ENCODE measurements at regions not wholly inside any gene's neighbourhood (a gene's known extent, or its start where the extent isn't known, plus 50 kb on each side); places are given as distances from the start of the nearest gene placed in this dataset.

DNA sequence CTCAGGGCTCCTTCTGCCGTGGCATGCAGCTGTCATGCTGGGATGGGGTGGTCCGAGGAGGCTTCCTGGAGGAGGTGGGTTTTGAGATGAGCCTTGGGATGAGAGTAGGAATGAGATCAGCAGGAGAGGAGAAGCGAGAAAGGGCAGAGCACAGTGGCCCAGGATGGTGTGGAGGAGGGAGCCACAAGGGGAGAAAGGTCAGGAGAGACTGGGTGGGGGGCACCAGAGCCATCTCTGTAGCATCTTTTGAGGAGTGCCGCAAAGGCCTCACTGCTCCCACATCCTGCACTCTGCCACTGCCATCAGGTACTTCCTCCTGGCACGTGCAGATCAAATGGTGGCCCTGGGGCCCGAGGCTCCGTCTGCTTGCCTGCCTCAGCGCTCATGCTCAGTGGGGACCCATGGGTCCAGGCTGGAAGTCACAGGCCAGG lies 150.2 kb downstream of the MACROH2A1 start:
- Histone ChIP-seq H3K4me3 (ENCODE audit: low read depth, low read length) (no peak overlapping the region), H3K27ac (ENCODE audit: low read depth, low read length) (no peak overlapping the region), H3K27me3 (ENCODE audit: control insufficient read depth, insufficient read depth, low read length) (no peaks in the 10 kb centered on the region), H3K9me3 (ENCODE audit: control insufficient read depth, insufficient read depth, low read length) (peaks cover under 1% of the 10 kb centered on the region; the same call in 1 of the 2 replicates)
- POLR2A ChIA-PET: no interaction called here
- no peak for DNase-seq (ENCODE audit: low read depth, low spot score)
- CTCF ChIA-PET: no interaction called here
- TF ChIP-seq, protein P1, sequence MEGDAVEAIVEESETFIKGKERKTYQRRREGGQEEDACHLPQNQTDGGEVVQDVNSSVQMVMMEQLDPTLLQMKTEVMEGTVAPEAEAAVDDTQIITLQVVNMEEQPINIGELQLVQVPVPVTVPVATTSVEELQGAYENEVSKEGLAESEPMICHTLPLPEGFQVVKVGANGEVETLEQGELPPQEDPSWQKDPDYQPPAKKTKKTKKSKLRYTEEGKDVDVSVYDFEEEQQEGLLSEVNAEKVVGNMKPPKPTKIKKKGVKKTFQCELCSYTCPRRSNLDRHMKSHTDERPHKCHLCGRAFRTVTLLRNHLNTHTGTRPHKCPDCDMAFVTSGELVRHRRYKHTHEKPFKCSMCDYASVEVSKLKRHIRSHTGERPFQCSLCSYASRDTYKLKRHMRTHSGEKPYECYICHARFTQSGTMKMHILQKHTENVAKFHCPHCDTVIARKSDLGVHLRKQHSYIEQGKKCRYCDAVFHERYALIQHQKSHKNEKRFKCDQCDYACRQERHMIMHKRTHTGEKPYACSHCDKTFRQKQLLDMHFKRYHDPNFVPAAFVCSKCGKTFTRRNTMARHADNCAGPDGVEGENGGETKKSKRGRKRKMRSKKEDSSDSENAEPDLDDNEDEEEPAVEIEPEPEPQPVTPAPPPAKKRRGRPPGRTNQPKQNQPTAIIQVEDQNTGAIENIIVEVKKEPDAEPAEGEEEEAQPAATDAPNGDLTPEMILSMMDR (IDR thresholded peaks at IDR 0.05; ENCODE audit: low read depth, low read length): no peak

DNA sequence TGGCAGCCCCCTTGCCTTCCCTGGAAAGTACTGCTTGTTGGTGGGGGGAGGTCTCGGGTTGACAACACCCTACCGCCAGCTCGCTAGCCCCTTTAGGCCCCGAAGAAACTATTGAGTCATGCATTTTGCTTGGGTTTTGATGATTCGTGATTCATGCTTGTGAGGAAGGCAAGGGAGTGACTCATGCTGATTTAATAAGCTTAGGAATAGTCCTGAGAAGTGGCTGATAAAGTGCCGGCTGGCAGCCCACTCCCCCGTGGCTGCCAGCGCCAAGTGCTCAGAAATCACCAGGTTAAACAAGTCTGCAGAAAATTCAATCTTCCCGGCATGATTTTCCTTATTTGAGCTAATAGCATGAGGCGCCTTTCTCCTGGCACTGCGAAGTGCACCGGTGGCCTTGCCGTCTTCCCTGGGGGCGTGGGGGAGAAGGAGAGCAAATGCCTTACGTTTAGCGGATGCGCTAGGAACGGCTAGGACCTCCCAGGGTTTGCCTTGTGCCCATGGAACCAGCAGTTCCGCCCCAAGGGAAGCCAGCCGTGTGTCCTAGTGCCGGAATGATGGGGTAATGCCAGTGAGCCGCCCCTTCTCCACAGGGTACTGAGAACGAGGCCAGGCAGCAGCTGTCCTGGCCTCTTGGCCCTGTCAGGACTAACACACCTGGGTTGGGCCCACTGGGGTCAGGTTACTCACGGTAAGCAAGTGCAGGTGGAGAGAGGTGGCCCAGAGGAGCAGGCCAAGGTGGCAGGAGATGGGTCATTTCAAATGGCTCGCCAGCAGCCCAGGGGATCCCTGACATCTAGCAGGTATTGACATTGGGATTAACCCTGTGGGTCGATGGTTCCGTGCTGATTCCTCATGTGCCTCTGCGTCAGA lies 151.9 kb downstream of the MACROH2A1 start:
- TF ChIP-seq, protein P1 (IDR thresholded peaks at IDR 0.05; ENCODE audit: low read depth, low read length): no peak
- peaks cover 3% of the 10 kb centered on the region; the same call in 1 of the 2 replicates for H3K9me3 ChIP-seq (ENCODE audit: control insufficient read depth, insufficient read depth, low read length)
- no peaks in the 10 kb centered on the region for H3K27me3 ChIP-seq (ENCODE audit: control insufficient read depth, insufficient read depth, low read length)
- DNase-seq (ENCODE audit: low read depth, low spot score): peak; percentile 76
- H3K4me3 ChIP-seq (ENCODE audit: low read depth, low read length): no peak overlapping the region
- CTCF ChIA-PET: interaction anchor here (0.7 to 1.8 kb wide), 6 partner anchors 18 to 342 kb away, joined by 3 to 8 read pairs (median 6); partner anchors contain the start of gene PCBD2
- POLR2A ChIA-PET: interaction anchor here (0.6 to 3.5 kb wide), 10 partner anchors 10 to 107 kb away, joined by 3 to 30 read pairs (median 4); no protein-coding TSS in a partner anchor
- H3K27ac ChIP-seq (ENCODE audit: low read depth, low read length): peak overlapping the region; percentile 96

DNA sequence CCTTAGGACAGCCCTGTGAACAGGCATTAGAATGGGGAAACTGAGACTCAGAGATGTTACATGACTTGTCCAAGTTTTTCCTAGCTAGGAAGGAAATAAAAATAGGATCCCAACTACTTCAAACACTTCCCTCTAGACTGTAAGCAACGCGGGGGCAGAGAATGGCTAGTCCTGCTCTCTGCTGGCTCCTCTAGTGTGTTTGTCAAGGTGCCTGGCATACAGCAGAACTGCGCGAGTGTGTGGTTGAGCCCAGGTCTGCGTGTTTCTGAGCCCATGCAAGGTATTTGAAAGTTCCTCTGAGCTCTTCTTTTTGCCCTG lies 152.5 kb downstream of the MACROH2A1 start:
- TF ChIP-seq, protein P1 (IDR thresholded peaks at IDR 0.05; ENCODE audit: low read depth, low read length): no peak
- peak overlapping the region; percentile 96 for H3K27ac ChIP-seq (ENCODE audit: low read depth, low read length)
- ChIA-PET CTCF (interaction anchor here (0.9 to 1.8 kb wide), 4 partner anchors 11 to 342 kb away, joined by 3 to 8 read pairs (median 6); partner anchors contain the start of gene PCBD2), POLR2A (interaction anchor here (0.5 to 3.5 kb wide), 10 partner anchors 10 to 398 kb away, joined by 3 to 30 read pairs (median 4); no protein-coding TSS in a partner anchor)
- no peak for DNase-seq (ENCODE audit: low read depth, low spot score)
- no peak overlapping the region for H3K4me3 ChIP-seq (ENCODE audit: low read depth, low read length)
- H3K27me3 ChIP-seq (ENCODE audit: control insufficient read depth, insufficient read depth, low read length): no peaks in the 10 kb centered on the region
- peaks cover 3% of the 10 kb centered on the region; the same call in 1 of the 2 replicates for H3K9me3 ChIP-seq (ENCODE audit: control insufficient read depth, insufficient read depth, low read length)

DNA sequence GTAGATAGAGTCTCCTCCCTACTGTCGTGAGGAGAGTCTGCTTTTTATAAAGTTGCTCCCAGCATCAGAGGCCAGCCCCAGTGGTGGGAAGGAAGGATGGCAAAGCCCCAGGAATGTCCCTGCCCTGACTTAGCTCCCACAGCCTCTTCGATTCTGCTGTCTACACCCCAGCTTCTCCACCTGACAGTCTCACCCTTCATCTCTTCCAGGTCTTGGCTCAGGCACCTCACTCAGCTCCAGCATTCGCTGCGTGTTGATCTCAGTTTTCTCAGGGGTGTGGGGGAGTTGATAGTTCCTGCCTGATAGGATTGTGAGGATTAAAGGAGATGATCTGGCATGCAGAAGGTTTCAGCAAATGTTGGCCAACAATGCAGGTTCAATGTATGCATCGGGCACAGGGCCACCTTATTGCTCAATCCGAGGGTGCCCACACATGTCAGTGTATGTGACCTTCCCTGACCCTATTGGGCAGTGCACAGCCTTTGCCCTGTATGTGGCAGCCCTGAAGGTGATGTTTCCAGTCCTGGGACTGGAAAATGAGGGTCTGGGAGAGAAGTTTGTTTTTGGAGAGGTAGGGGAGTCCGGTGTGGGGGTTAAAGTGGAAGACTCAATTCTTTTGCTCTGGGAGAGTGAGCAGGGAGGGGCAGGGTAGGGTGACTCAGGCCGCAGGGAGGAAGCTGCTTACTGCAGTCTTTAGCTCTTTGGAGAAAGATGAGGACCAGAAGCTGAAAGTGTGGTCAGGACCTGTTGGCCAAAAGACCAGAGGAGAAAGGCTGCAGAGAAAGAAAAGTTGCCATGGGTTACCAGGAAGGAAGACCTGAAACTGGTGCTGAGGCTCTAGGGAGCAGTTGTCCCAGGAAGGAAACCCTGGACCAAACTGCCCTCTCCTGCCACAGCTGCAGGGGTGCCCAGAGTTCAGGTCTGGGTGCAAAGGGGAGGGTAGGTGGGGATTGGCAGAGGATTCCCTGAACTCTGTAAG lies 153.2 kb downstream of the MACROH2A1 start:
- Histone ChIP-seq H3K9me3 (ENCODE audit: control insufficient read depth, insufficient read depth, low read length) (peaks cover 3% of the 10 kb centered on the region; the same call in 1 of the 2 replicates), H3K27me3 (ENCODE audit: control insufficient read depth, insufficient read depth, low read length) (no peaks in the 10 kb centered on the region), H3K4me3 (ENCODE audit: low read depth, low read length) (no peak overlapping the region), H3K27ac (ENCODE audit: low read depth, low read length) (peak overlapping the region; percentile 96)
- TF ChIP-seq, protein P1 (IDR thresholded peaks at IDR 0.05; ENCODE audit: low read depth, low read length): no peak
- ChIA-PET POLR2A (interaction anchor here (0.5 to 3.5 kb wide), 9 partner anchors 9 to 397 kb away, joined by 3 to 30 read pairs (median 4); no protein-coding TSS in a partner anchor), CTCF (interaction anchor here (0.9 to 1.8 kb wide), 4 partner anchors 10 to 341 kb away, joined by 3 to 8 read pairs (median 6); partner anchors contain the start of gene PCBD2)
- no peak for DNase-seq (ENCODE audit: low read depth, low spot score)
